ENCODE measurements at regions not wholly inside any gene's neighbourhood (a gene's known extent, or its start where the extent isn't known, plus 50 kb on each side); places are given as distances from the start of the nearest gene placed in this dataset.

DNA sequence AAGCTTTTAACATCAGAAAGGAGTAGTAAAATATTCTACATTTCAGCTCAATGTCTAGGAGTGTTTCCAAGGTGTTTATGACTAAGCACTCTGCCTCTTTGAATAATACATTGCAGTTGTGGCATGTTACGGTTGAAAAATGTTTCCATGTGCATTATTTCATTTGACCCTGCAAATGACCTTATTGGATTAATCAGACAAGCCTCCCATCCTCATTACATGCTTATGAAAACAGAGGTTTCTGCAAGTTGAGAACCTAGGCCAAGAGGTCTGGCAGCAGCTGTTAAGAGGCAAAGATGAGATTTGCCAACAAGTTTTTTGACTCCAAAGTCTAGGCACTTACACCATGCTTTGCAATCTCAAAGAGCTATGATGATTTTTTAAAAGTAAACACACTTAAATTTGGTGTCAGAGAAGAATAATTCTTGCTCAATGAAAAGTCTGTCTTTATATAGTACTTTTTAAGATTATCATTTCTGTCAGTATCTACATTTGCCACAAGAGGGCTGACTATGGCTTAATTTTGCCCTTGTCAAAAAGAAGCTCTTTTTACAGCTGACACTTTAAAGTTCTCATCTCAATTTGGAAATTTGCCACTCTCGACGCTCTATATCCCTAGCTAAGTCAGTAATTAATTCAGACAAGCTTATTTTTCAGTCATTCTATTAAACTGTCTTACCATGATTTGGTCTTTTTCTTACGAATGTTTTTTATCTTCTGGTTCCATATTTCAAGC lies 260.6 kb downstream of the PAX3 start (continued):
- no peak for TF ChIP-seq ZNF431 (CRISPR knock-in tag; IDR thresholded peaks at IDR 0.05)
- no peak for TF ChIP-seq STAT5A (IDR thresholded peaks at IDR 0.05; ENCODE audit: borderline replicate concordance, low read length)

DNA sequence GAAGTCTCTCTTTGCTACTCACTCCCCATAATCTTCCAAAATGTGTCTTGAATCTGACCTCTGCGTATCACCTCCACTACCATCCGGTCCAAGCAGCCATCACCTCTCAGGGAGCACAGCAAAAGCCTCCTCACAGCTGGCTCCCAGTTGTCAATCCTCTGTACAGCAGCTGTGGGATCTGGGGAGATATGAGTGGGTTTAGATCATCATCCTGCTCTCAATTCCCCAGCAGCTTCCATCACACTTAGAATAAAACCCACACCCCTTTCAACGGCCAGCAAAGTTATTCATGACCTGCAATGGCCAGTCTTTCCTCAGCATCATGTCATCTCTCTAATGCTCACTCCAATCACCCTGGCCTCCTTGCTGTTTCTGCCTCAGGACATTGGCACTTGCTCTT lies 261.6 kb downstream of the PAX3 start:
- Histone ChIP-seq H3K27ac (ENCODE audit: extremely low read depth, low read depth, low read length) (no peak overlapping the region), H3K36me3 (ENCODE audit: control insufficient read depth, insufficient read depth, low read length) (no peaks in the 10 kb centered on the region), H3K9me3 (replicated peaks; ENCODE audit: control insufficient read depth, insufficient read depth, low read depth, low read length) (no peaks in the 10 kb centered on the region), H3K4me2 (ENCODE audit: insufficient read depth, low read length) (no peak overlapping the region), H3K4me3 (no peak overlapping the region), H3K27me3 (ENCODE audit: control insufficient read depth in 2 of 2, insufficient read depth in 2 of 2, low read length in 2 of 2) (no peaks in the 10 kb centered on the region), H3K9ac (ENCODE audit: insufficient read depth in 1 of 2, low read depth in 2 of 2, low read length in 2 of 2) (no peak overlapping the region), H3K9me1 (ENCODE audit: control insufficient read depth, insufficient read depth, low read length) (no peaks in the 10 kb centered on the region), H3K4me1 (replicated peaks in 1 of 2; ENCODE audit: control insufficient read depth in 2 of 2, insufficient read depth in 2 of 2, low read length in 2 of 2) (no peaks in the 10 kb centered on the region), H3K79me2 (ENCODE audit: control insufficient read depth, insufficient read depth, low read length) (no peaks in the 10 kb centered on the region), H4K20me1 (replicated peaks; ENCODE audit: control insufficient read depth, insufficient read depth, low read length) (no peaks in the 10 kb centered on the region), H2AFZ (ENCODE audit: low read depth, low read length) (no peak overlapping the region)
- FAIRE-seq, result no peak
- in situ Hi-C loops (cut with MboI), result no loop called here
- no peak for ATAC-seq
- ChIA-PET CTCF (ENCODE audit: low intra/inter-chr PET ratio) (no interaction called here), POLR2A (no interaction called here)
- BruUV-seq (replicated peaks), result no TSS peak
- DNase-seq (ENCODE audit: extremely low read depth in 1 of 4, low spot score in 3 of 4), result no peak
- intact Hi-C loops (cut with micrococcal nuclease), result no loop called here
- WGBS (ENCODE audit: insufficient coverage, low coverage, missing lambda C conversion rate), result 0% methylated on average over 3 of the region's 3 CpGs
- TF ChIP-seq, protein P1, sequence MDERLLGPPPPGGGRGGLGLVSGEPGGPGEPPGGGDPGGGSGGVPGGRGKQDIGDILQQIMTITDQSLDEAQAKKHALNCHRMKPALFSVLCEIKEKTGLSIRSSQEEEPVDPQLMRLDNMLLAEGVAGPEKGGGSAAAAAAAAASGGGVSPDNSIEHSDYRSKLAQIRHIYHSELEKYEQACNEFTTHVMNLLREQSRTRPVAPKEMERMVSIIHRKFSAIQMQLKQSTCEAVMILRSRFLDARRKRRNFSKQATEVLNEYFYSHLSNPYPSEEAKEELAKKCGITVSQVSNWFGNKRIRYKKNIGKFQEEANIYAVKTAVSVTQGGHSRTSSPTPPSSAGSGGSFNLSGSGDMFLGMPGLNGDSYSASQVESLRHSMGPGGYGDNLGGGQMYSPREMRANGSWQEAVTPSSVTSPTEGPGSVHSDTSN (CRISPR knock-in tag; IDR thresholded peaks at IDR 0.05; ENCODE audit: low read depth), result no peak
- TF ChIP-seq, protein P1 (tag; conservative IDR thresholded peaks at IDR 0.05; ENCODE audit: low read depth), result no peak
- TF ChIP-seq SIN3A (IDR thresholded peaks at IDR 0.05; ENCODE audit: borderline replicate concordance in 2 of 2, control insufficient read depth in 1 of 2, low read depth in 2 of 2, low read length in 2 of 2) (no peak), NELFE (IDR thresholded peaks at IDR 0.05; ENCODE audit: insufficient read depth, insufficient read length) (no peak), BACH1 (tag; IDR thresholded peaks at IDR 0.05) (no peak), BRD9 (IDR thresholded peaks at IDR 0.05; ENCODE audit: low read depth, partially characterized antibody) (no peak), RBM14 (IDR thresholded peaks at IDR 0.05; ENCODE audit: borderline replicate concordance, insufficient read depth, low read depth, low read length) (no peak)
- TF ChIP-seq, protein P2, sequence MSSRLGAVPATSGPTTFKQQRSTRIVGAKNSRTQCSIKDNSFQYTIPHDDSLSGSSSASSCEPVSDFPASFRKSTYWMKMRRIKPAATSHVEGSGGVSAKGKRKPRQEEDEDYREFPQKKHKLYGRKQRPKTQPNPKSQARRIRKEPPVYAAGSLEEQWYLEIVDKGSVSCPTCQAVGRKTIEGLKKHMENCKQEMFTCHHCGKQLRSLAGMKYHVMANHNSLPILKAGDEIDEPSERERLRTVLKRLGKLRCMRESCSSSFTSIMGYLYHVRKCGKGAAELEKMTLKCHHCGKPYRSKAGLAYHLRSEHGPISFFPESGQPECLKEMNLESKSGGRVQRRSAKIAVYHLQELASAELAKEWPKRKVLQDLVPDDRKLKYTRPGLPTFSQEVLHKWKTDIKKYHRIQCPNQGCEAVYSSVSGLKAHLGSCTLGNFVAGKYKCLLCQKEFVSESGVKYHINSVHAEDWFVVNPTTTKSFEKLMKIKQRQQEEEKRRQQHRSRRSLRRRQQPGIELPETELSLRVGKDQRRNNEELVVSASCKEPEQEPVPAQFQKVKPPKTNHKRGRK (tag; IDR thresholded peaks at IDR 0.05), result no peak
- TF ChIP-seq, protein P3, sequence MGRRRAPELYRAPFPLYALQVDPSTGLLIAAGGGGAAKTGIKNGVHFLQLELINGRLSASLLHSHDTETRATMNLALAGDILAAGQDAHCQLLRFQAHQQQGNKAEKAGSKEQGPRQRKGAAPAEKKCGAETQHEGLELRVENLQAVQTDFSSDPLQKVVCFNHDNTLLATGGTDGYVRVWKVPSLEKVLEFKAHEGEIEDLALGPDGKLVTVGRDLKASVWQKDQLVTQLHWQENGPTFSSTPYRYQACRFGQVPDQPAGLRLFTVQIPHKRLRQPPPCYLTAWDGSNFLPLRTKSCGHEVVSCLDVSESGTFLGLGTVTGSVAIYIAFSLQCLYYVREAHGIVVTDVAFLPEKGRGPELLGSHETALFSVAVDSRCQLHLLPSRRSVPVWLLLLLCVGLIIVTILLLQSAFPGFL (CRISPR knock-in tag; IDR thresholded peaks at IDR 0.05), result no peak
- TF ChIP-seq, protein P4, sequence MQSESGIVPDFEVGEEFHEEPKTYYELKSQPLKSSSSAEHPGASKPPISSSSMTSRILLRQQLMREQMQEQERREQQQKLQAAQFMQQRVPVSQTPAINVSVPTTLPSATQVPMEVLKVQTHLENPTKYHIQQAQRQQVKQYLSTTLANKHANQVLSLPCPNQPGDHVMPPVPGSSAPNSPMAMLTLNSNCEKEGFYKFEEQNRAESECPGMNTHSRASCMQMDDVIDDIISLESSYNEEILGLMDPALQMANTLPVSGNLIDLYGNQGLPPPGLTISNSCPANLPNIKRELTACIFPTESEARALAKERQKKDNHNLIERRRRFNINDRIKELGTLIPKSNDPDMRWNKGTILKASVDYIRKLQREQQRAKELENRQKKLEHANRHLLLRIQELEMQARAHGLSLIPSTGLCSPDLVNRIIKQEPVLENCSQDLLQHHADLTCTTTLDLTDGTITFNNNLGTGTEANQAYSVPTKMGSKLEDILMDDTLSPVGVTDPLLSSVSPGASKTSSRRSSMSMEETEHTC (IDR thresholded peaks at IDR 0.05), result no peak

All from K562 (cell line).